WERI-Rb-1 (cell line): ENCODE measurements at regions not wholly inside any gene's neighbourhood (a gene's known extent, or its start where the extent isn't known, plus 50 kb on each side); places are given as distances from the start of the nearest gene placed in this dataset.

Source experiments
- DNase-seq: peaks from one replicate; pipeline ENCODE4 v3.0.0-alpha.2; 2020
- H3K27ac ChIP-seq: fragments of 250-450 bp; sonication (Bioruptor Pico); 2 replicates; pipeline ENCODE4 v1.5.1; 2020; ENCODE audit warnings: mild to moderate bottlenecking, moderate library complexity
- H3K27me3 ChIP-seq: fragments of 250-450 bp; sonication (Bioruptor Pico); 2 replicates; pipeline ENCODE4 v1.5.1; 2021; ENCODE audit warnings: mild to moderate bottlenecking, low read depth, moderate library complexity; ENCODE audit not compliant: insufficient read depth, severe bottlenecking
- H3K36me3 ChIP-seq: fragments of 250-450 bp; sonication (Bioruptor Pico); 2 replicates; pipeline ENCODE4 v1.5.1; 2020; ENCODE audit warnings: mild to moderate bottlenecking, moderate library complexity
- H3K4me3 ChIP-seq: 2 replicates; pipeline ENCODE4 v1.5.1; 2011; ENCODE audit warnings: low read depth, mild to moderate bottlenecking, control low read depth, low read length
- H3K9me3 ChIP-seq: fragments of 250-450 bp; sonication (Bioruptor Pico); 2 replicates; pipeline ENCODE4 v1.5.1; 2021; ENCODE audit warnings: mild to moderate bottlenecking, moderate library complexity; ENCODE audit not compliant: severe bottlenecking
- CTCF ChIP-seq: IDR thresholded peaks from 2 replicates; pipeline ENCODE4 v1.5.1; 2011; ENCODE audit warnings: low read depth, mild to moderate bottlenecking, control low read depth, inconsistent platforms, low read length

GRCh38 chr1:95370691-95371562, 136.9 kb downstream of the RWDD3 start:
- no peak for TF ChIP-seq CTCF
- H3K4me3 ChIP-seq, result no peak overlapping the region
- no peaks in the 10 kb centered on the region for H3K9me3 ChIP-seq
- no peak for DNase-seq
- H3K27me3 ChIP-seq, result no peaks in the 10 kb centered on the region
- H3K36me3 ChIP-seq, result no peaks in the 10 kb centered on the region
- H3K27ac ChIP-seq, result no peak overlapping the region

GRCh38 chr1:95371666-95372282, 137.8 kb downstream of the RWDD3 start:
- Histone ChIP-seq H3K27me3 (no peaks in the 10 kb centered on the region), H3K9me3 (no peaks in the 10 kb centered on the region), H3K4me3 (no peak overlapping the region), H3K36me3 (no peaks in the 10 kb centered on the region), H3K27ac (no peak overlapping the region)
- no peak for TF ChIP-seq CTCF
- DNase-seq, result no peak

GRCh38 chr1:95375174-95375573, 141.2 kb downstream of the RWDD3 start:
- H3K9me3 ChIP-seq, result no peaks in the 10 kb centered on the region
- H3K36me3 ChIP-seq, result no peaks in the 10 kb centered on the region
- H3K27me3 ChIP-seq, result no peaks in the 10 kb centered on the region
- DNase-seq, result no peak
- H3K27ac ChIP-seq, result no peak overlapping the region
- H3K4me3 ChIP-seq, result no peak overlapping the region
- TF ChIP-seq CTCF, result no peak

DNA sequence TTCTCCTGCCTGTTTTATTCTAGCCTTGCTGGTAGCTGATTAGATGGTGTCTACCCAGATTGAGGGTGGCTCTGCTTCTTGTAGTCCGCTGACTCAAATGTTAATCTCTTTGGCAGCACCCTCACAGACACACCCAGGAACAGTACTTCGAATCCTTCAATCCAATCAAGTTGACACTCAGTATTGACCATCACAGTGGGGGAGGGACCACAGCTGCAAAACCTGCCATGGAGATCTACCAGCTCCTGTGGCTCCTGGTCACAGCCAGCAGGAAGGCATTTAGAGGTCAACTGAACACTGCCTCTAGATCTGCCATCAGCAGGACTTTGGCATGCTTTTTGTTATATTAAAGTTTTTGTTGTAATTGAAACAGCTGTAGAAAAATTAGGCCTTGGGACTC, 146.9 kb downstream of the RWDD3 start:
- no peak for TF ChIP-seq CTCF
- peak; percentile 19 for DNase-seq
- no peaks in the 10 kb centered on the region for H3K27me3 ChIP-seq
- no peak overlapping the region for H3K27ac ChIP-seq
- no peak overlapping the region for H3K4me3 ChIP-seq
- no peaks in the 10 kb centered on the region for H3K36me3 ChIP-seq
- H3K9me3 ChIP-seq, result no peaks in the 10 kb centered on the region

- H3K36me3 ChIP-seq, result no peaks in the 10 kb centered on the region
- no peak for TF ChIP-seq CTCF
- no peak overlapping the region for H3K4me3 ChIP-seq
- DNase-seq, result no peak
- H3K27ac ChIP-seq, result no peak overlapping the region
- H3K9me3 ChIP-seq, result no peaks in the 10 kb centered on the region
- H3K27me3 ChIP-seq, result no peaks in the 10 kb centered on the region
Measured at GRCh38 chr1:95382000-95382786, 148.2 kb downstream of the RWDD3 start.
